GM23338 (cell line): ENCODE measurements at regions not wholly inside any gene's neighbourhood (a gene's known extent, or its start where the extent isn't known, plus 50 kb on each side); places are given as distances from the start of the nearest gene placed in this dataset.

Source experiments
- ATAC-seq: fragments of 200-7000 bp; cut with Tn5 transposase; 3 replicates; pipeline ENCODE4 v1.9.1; 2020
- DNase-seq: peaks from one replicate; pipeline ENCODE4 v3.0.0-alpha.2; 2015; ENCODE audit warnings: low spot score
- H2AFZ ChIP-seq: fragments of 200-600 bp; sonication (generic); 2 replicates; pipeline ENCODE4 v1.8.0; 2016; ENCODE audit warnings: antibody characterized with exemption, mild to moderate bottlenecking, moderate library complexity
- H3F3A ChIP-seq: fragments of 200-600 bp; sonication (generic); replicated peaks from 2 replicates; pipeline ENCODE4 v1.8.0; 2017; ENCODE audit warnings: antibody characterized with exemption, mixed run types, low read depth
- H3K27ac ChIP-seq: fragments of 200-600 bp; sonication (generic); 2 replicates; pipeline ENCODE4 v1.6.1; 2016; ENCODE audit warnings: low read depth
- H3K27me3 ChIP-seq: fragments of 200-600 bp; sonication (generic); 2 replicates; pipeline ENCODE4 v1.8.0; 2016; ENCODE audit warnings: mild to moderate bottlenecking, mixed run types, moderate library complexity; ENCODE audit not compliant: insufficient read depth
- H3K36me3 ChIP-seq: fragments of 200-600 bp; sonication (generic); 2 replicates; pipeline ENCODE4 v1.8.0; 2016; ENCODE audit warnings: mild to moderate bottlenecking; ENCODE audit not compliant: insufficient read depth
- H3K4me1 ChIP-seq: fragments of 200-600 bp; sonication (generic); 2 replicates; pipeline ENCODE4 v1.8.0; 2016; ENCODE audit warnings: mild to moderate bottlenecking, moderate library complexity; ENCODE audit not compliant: insufficient read depth
- H3K4me2 ChIP-seq: fragments of 200-600 bp; sonication (generic); 2 replicates; pipeline ENCODE4 v1.7.1; 2017; ENCODE audit warnings: mixed run types
- H3K4me3 ChIP-seq: fragments of 200-600 bp; sonication (generic); 2 replicates; pipeline ENCODE4 v1.6.1; 2016; ENCODE audit warnings: mixed run types
- H3K79me2 ChIP-seq: fragments of 200-600 bp; sonication (generic); replicated peaks from 2 replicates; pipeline ENCODE4 v1.8.0; 2017; ENCODE audit warnings: mild to moderate bottlenecking; ENCODE audit not compliant: insufficient read depth
- H3K9me2 ChIP-seq: fragments of 200-600 bp; sonication (generic); 2 replicates; pipeline ENCODE4 v1.8.0; 2017; ENCODE audit not compliant: insufficient read depth
- H4K20me1 ChIP-seq: fragments of 200-600 bp; sonication (generic); replicated peaks from 2 replicates; pipeline ENCODE4 v1.8.0; 2017; ENCODE audit warnings: mild to moderate bottlenecking; ENCODE audit not compliant: insufficient read depth
- H3K27ac Mint-ChIP-seq: 2 replicates; pipeline ENCODE4 v1.8.0; 2020; ENCODE audit warnings: inconsistent platforms, mild to moderate bottlenecking, moderate library complexity, mixed read lengths
- H3K27me3 Mint-ChIP-seq: 3 replicates; pipeline ENCODE4 v1.8.0; 2022; ENCODE audit warnings: low read depth, mild to moderate bottlenecking, moderate library complexity, mixed read lengths, inconsistent platforms; ENCODE audit not compliant: insufficient read depth, poor library complexity
- H3K36me3 Mint-ChIP-seq: 3 replicates; pipeline ENCODE4 v1.8.0; 2021; ENCODE audit warnings: low read depth, mild to moderate bottlenecking, inconsistent platforms, moderate library complexity, mixed read lengths
- H3K4me1 Mint-ChIP-seq: 3 replicates; pipeline ENCODE4 v1.8.0; 2020; ENCODE audit warnings: mild to moderate bottlenecking, inconsistent platforms, mixed read lengths
- H3K4me3 Mint-ChIP-seq: 3 replicates; pipeline ENCODE4 v1.8.0; 2021; ENCODE audit warnings: moderate library complexity, mild to moderate bottlenecking, inconsistent platforms, mixed read lengths
- H3K9me3 Mint-ChIP-seq: 3 replicates; pipeline ENCODE4 v1.8.0; 2020; ENCODE audit warnings: moderate library complexity, mild to moderate bottlenecking, inconsistent platforms, mixed read lengths
- CREB1 ChIP-seq: fragments of 250-450 bp; sonication (Bioruptor Pico); IDR thresholded peaks from 2 replicates; pipeline ENCODE4 v1.5.0; 2020; ENCODE audit warnings: low read depth, mild to moderate bottlenecking, moderate library complexity
- ETS1 ChIP-seq: IDR thresholded peaks from 2 replicates; pipeline ENCODE4 v1.6.1; 2016; ENCODE audit warnings: antibody characterized with exemption
- EZH2 ChIP-seq: fragments of 200-600 bp; sonication (generic); IDR thresholded peaks from one replicate; pipeline ENCODE4 v1.8.0; 2017; ENCODE audit warnings: antibody characterized with exemption, mild to moderate bottlenecking, low read depth; ENCODE audit not compliant: unreplicated experiment
- EZH2phosphoT487 ChIP-seq: fragments of 200-600 bp; sonication (generic); IDR thresholded peaks from one replicate; pipeline ENCODE4 v1.8.1; 2018; ENCODE audit warnings: antibody characterized with exemption; ENCODE audit not compliant: unreplicated experiment
- JUNB ChIP-seq: IDR thresholded peaks from one replicate; pipeline ENCODE4 v1.6.1; 2016; ENCODE audit warnings: antibody characterized with exemption; ENCODE audit not compliant: unreplicated experiment
- NANOG ChIP-seq: IDR thresholded peaks from 2 replicates; pipeline ENCODE4 v1.6.1; 2016; ENCODE audit warnings: antibody characterized with exemption, borderline replicate concordance
- REST ChIP-seq: IDR thresholded peaks from one replicate; pipeline ENCODE4 v1.6.1; 2018; ENCODE audit warnings: antibody characterized with exemption; ENCODE audit not compliant: unreplicated experiment
- STAT1 ChIP-seq: IDR thresholded peaks from one replicate; pipeline ENCODE4 v1.6.1; 2016; ENCODE audit warnings: antibody characterized with exemption; ENCODE audit not compliant: unreplicated experiment
- ZNF114 ChIP-seq: fragments of 250-450 bp; sonication (Bioruptor Pico); IDR thresholded peaks from 2 replicates; pipeline ENCODE4 v1.5.0; 2020; ENCODE audit warnings: mild to moderate bottlenecking, moderate library complexity
- ZNF331 ChIP-seq: fragments of 250-450 bp; sonication (Bioruptor Pico); IDR thresholded peaks from 2 replicates; pipeline ENCODE4 v1.5.0; 2020; ENCODE audit warnings: low read depth, mild to moderate bottlenecking, moderate library complexity
- ZNF462 ChIP-seq: fragments of 250-450 bp; sonication (Bioruptor Pico); IDR thresholded peaks from 2 replicates; pipeline ENCODE4 v1.5.0; 2020; ENCODE audit warnings: mild to moderate bottlenecking, moderate library complexity

GRCh38 chr6:44678252-44678935 is 290.9 kb downstream of the CDC5L start (continued):
- TF ChIP-seq ZNF462 (CRISPR knock-in tag) = no peak

GRCh38 chr6:44679438-44680201 is 292.1 kb downstream of the CDC5L start:
- no peak for ATAC-seq
- H3K27ac Mint-ChIP-seq = no peak overlapping the region; the same call in 1 of the 2 replicates

More at GRCh38 chr6:44679438-44680201, 292.1 kb downstream of the CDC5L start:
- no peak overlapping the region for H3K4me2 ChIP-seq
- no peaks in the 10 kb centered on the region for H3F3A ChIP-seq
- H4K20me1 ChIP-seq = no peaks in the 10 kb centered on the region
- H3K27me3 ChIP-seq = no peaks in the 10 kb centered on the region
- H3K27me3 Mint-ChIP-seq = peaks cover 3% of the 10 kb centered on the region
- no peaks in the 10 kb centered on the region for H3K4me1 ChIP-seq
- H3K27ac ChIP-seq = no peak overlapping the region
- no peak for DNase-seq
- no peaks in the 10 kb centered on the region for H3K9me3 Mint-ChIP-seq
- no peaks in the 10 kb centered on the region; the same call in 2 of the 3 replicates for H3K36me3 Mint-ChIP-seq
- H3K4me3 ChIP-seq = no peak overlapping the region
- no peak overlapping the region for H3K4me3 Mint-ChIP-seq
- no peaks in the 10 kb centered on the region for H3K4me1 Mint-ChIP-seq
- H3K79me2 ChIP-seq = no peaks in the 10 kb centered on the region
- H3K9me2 ChIP-seq = peaks cover 7% of the 10 kb centered on the region; the same call in 1 of the 2 replicates
- no peaks in the 10 kb centered on the region for H3K36me3 ChIP-seq
- no peak for TF ChIP-seq ZNF331 (CRISPR knock-in tag)
- TF ChIP-seq ZNF114 (CRISPR knock-in tag) = no peak
- no peak for TF ChIP-seq STAT1
- TF ChIP-seq ETS1 = no peak
- TF ChIP-seq NANOG = no peak
- no peak for TF ChIP-seq EZH2
- no peak for TF ChIP-seq JUNB
- TF ChIP-seq CREB1 (CRISPR knock-in tag) = no peak
- TF ChIP-seq REST = no peak
- TF ChIP-seq EZH2phosphoT487 = no peak
- peak overlapping the region; percentile 63 for H2AFZ ChIP-seq
